GM23338 (cell line): ENCODE measurements at regions not wholly inside any gene's neighbourhood (a gene's known extent, or its start where the extent isn't known, plus 50 kb on each side); places are given as distances from the start of the nearest gene placed in this dataset.
A peak's percentile ranks its signal among the peaks of the same experiment; 100 is the strongest.
"Not testable (repeated sequence)": the region's sequence is repeated elsewhere in the genome, so short reads cannot be mapped to it uniquely, and the experiment has no call there.

Experiments
- ATAC-seq: fragments of 200-7000 bp; cut with Tn5 transposase; 3 replicates; pipeline ENCODE4 v1.9.1; 2020
- DNase-seq: peaks from one replicate; pipeline ENCODE4 v3.0.0-alpha.2; 2015; ENCODE audit warnings: low spot score
- H2AFZ ChIP-seq: fragments of 200-600 bp; sonication (generic); 2 replicates; pipeline ENCODE4 v1.8.0; 2016; ENCODE audit warnings: antibody characterized with exemption, mild to moderate bottlenecking, moderate library complexity
- H3F3A ChIP-seq: fragments of 200-600 bp; sonication (generic); replicated peaks from 2 replicates; pipeline ENCODE4 v1.8.0; 2017; ENCODE audit warnings: antibody characterized with exemption, mixed run types, low read depth
- H3K27ac ChIP-seq: fragments of 200-600 bp; sonication (generic); 2 replicates; pipeline ENCODE4 v1.6.1; 2016; ENCODE audit warnings: low read depth
- H3K27me3 ChIP-seq: fragments of 200-600 bp; sonication (generic); 2 replicates; pipeline ENCODE4 v1.8.0; 2016; ENCODE audit warnings: mild to moderate bottlenecking, mixed run types, moderate library complexity; ENCODE audit not compliant: insufficient read depth
- H3K36me3 ChIP-seq: fragments of 200-600 bp; sonication (generic); 2 replicates; pipeline ENCODE4 v1.8.0; 2016; ENCODE audit warnings: mild to moderate bottlenecking; ENCODE audit not compliant: insufficient read depth
- H3K4me1 ChIP-seq: fragments of 200-600 bp; sonication (generic); 2 replicates; pipeline ENCODE4 v1.8.0; 2016; ENCODE audit warnings: mild to moderate bottlenecking, moderate library complexity; ENCODE audit not compliant: insufficient read depth
- H3K4me2 ChIP-seq: fragments of 200-600 bp; sonication (generic); 2 replicates; pipeline ENCODE4 v1.7.1; 2017; ENCODE audit warnings: mixed run types
- H3K4me3 ChIP-seq: fragments of 200-600 bp; sonication (generic); 2 replicates; pipeline ENCODE4 v1.6.1; 2016; ENCODE audit warnings: mixed run types
- H3K79me2 ChIP-seq: fragments of 200-600 bp; sonication (generic); replicated peaks from 2 replicates; pipeline ENCODE4 v1.8.0; 2017; ENCODE audit warnings: mild to moderate bottlenecking; ENCODE audit not compliant: insufficient read depth
- H3K9me2 ChIP-seq: fragments of 200-600 bp; sonication (generic); 2 replicates; pipeline ENCODE4 v1.8.0; 2017; ENCODE audit not compliant: insufficient read depth
- H4K20me1 ChIP-seq: fragments of 200-600 bp; sonication (generic); replicated peaks from 2 replicates; pipeline ENCODE4 v1.8.0; 2017; ENCODE audit warnings: mild to moderate bottlenecking; ENCODE audit not compliant: insufficient read depth
- H3K27ac Mint-ChIP-seq: 2 replicates; pipeline ENCODE4 v1.8.0; 2020; ENCODE audit warnings: inconsistent platforms, mild to moderate bottlenecking, moderate library complexity, mixed read lengths
- H3K27me3 Mint-ChIP-seq: 3 replicates; pipeline ENCODE4 v1.8.0; 2022; ENCODE audit warnings: low read depth, mild to moderate bottlenecking, moderate library complexity, mixed read lengths, inconsistent platforms; ENCODE audit not compliant: insufficient read depth, poor library complexity
- H3K36me3 Mint-ChIP-seq: 3 replicates; pipeline ENCODE4 v1.8.0; 2021; ENCODE audit warnings: low read depth, mild to moderate bottlenecking, inconsistent platforms, moderate library complexity, mixed read lengths
- H3K4me1 Mint-ChIP-seq: 3 replicates; pipeline ENCODE4 v1.8.0; 2020; ENCODE audit warnings: mild to moderate bottlenecking, inconsistent platforms, mixed read lengths
- H3K4me3 Mint-ChIP-seq: 3 replicates; pipeline ENCODE4 v1.8.0; 2021; ENCODE audit warnings: moderate library complexity, mild to moderate bottlenecking, inconsistent platforms, mixed read lengths
- H3K9me3 Mint-ChIP-seq: 3 replicates; pipeline ENCODE4 v1.8.0; 2020; ENCODE audit warnings: moderate library complexity, mild to moderate bottlenecking, inconsistent platforms, mixed read lengths
- CREB1 ChIP-seq: fragments of 250-450 bp; sonication (Bioruptor Pico); IDR thresholded peaks from 2 replicates; pipeline ENCODE4 v1.5.0; 2020; ENCODE audit warnings: low read depth, mild to moderate bottlenecking, moderate library complexity
- EZH2 ChIP-seq: fragments of 200-600 bp; sonication (generic); IDR thresholded peaks from one replicate; pipeline ENCODE4 v1.8.0; 2017; ENCODE audit warnings: antibody characterized with exemption, mild to moderate bottlenecking, low read depth; ENCODE audit not compliant: unreplicated experiment
- EZH2phosphoT487 ChIP-seq: fragments of 200-600 bp; sonication (generic); IDR thresholded peaks from one replicate; pipeline ENCODE4 v1.8.1; 2018; ENCODE audit warnings: antibody characterized with exemption; ENCODE audit not compliant: unreplicated experiment
- JUNB ChIP-seq: IDR thresholded peaks from one replicate; pipeline ENCODE4 v1.6.1; 2016; ENCODE audit warnings: antibody characterized with exemption; ENCODE audit not compliant: unreplicated experiment
- NANOG ChIP-seq: IDR thresholded peaks from 2 replicates; pipeline ENCODE4 v1.6.1; 2016; ENCODE audit warnings: antibody characterized with exemption, borderline replicate concordance
- POLR2AphosphoS5 ChIP-seq: IDR thresholded peaks from 2 replicates; pipeline ENCODE4 v1.6.1; 2016; ENCODE audit warnings: antibody characterized with exemption, low read depth
- STAT1 ChIP-seq: IDR thresholded peaks from one replicate; pipeline ENCODE4 v1.6.1; 2016; ENCODE audit warnings: antibody characterized with exemption; ENCODE audit not compliant: unreplicated experiment
- ZNF331 ChIP-seq: fragments of 250-450 bp; sonication (Bioruptor Pico); IDR thresholded peaks from 2 replicates; pipeline ENCODE4 v1.5.0; 2020; ENCODE audit warnings: low read depth, mild to moderate bottlenecking, moderate library complexity
- TF ChIP-seq, protein P1 (sequence below): IDR thresholded peaks from one replicate; pipeline ENCODE4 v1.6.1; 2018; ENCODE audit warnings: antibody characterized with exemption; ENCODE audit not compliant: unreplicated experiment
- TF ChIP-seq, protein P2 (sequence below): IDR thresholded peaks from 2 replicates; pipeline ENCODE4 v1.6.1; 2016; ENCODE audit warnings: antibody characterized with exemption

DNA sequence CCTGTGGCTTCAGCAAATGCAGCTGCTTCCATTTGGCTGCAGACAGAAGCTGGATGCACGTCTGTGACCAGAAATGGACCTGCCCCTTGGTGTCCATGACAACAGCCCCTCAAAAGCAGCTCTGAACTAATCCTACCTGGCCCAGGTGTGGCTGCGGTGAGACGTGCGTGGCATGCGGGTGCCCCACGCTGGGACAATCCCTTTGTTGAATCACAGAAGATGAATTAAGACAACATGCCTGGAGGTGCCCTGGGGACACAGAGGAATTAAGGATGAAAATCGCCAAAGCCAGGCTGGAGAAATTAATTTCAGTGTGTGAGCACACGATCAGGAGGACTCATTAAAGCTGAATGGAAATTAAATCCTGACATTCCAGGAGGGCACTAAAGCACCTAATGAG lies 281.2 kb upstream of the SFSWAP start:
- not testable (repeated sequence) for H3K4me3 Mint-ChIP-seq, H3K4me1 ChIP-seq, H2AFZ ChIP-seq, H3K4me2 ChIP-seq, H3K4me3 ChIP-seq, H3K79me2 ChIP-seq, DNase-seq, H3K27ac Mint-ChIP-seq, H4K20me1 ChIP-seq, H3F3A ChIP-seq, H3K9me2 ChIP-seq, H3K27me3 Mint-ChIP-seq, H3K27me3 ChIP-seq, H3K27ac ChIP-seq, H3K36me3 ChIP-seq
- H3K9me3 Mint-ChIP-seq = peaks cover 26% of the 10 kb centered on the region
- peaks cover 11% of the 10 kb centered on the region for H3K4me1 Mint-ChIP-seq
- H3K36me3 Mint-ChIP-seq = peaks cover 20% of the 10 kb centered on the region
- ATAC-seq = peak; percentile 61

DNA sequence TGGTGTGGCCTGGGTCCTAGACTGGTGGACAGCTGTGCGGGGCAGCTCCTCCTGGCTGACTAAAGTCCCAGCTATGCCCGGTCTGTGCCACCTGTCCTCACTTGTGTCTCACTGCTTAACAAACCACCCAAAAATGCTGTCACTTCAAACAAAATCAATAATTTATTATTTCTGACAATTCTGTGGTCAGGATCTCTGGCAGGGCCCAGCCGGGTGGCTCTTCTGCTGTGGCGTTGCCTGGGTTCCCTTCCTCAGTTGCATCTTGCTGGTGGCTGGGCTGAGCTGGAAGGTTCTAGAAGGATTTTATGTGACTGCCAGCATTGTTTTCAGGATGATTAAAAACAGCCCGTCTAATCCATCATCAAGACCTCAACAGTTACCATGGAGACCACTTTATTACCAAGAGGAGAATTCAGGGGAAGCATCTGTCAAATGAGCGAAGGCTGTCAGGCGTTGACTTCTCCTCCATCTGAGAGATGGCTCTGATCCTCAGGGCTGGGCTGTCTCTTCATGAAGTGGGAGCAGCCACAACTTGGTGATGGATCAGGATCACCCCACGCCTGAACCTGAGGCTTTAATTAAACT lies 280.6 kb upstream of the SFSWAP start:
- no peak overlapping the region for H3K4me3 Mint-ChIP-seq
- no peak overlapping the region for H3K4me3 ChIP-seq

DNA sequence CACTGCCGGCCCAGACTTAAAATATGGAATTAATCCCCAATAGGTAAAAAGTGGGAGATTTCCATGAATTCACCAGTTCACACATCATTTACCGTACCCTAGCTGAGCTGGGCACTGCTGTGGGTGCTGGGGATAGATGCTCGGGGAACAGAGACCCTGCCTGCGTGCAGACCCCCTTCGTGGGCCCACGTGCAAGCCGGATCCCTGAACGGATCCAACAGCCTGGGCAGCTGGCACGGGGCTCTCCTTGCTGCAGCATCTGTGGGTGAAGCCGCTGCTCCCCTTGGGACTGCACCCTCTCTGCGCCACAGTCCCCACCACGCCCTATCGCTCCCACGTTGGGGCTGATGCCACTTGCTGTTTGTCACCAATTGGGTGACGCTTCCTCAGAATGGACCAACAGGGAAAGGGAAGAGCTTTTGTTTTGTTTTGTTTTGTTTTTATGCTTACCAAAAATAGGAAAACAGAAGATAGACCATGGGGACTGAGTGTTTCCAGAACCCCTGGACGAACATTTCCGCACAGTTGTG lies 279.7 kb upstream of the SFSWAP start:
- not testable (repeated sequence) for H3K36me3 Mint-ChIP-seq, H3F3A ChIP-seq, H3K27ac ChIP-seq, H3K4me3 Mint-ChIP-seq, H3K79me2 ChIP-seq, H3K4me3 ChIP-seq, H3K27ac Mint-ChIP-seq, H2AFZ ChIP-seq, H3K9me2 ChIP-seq, DNase-seq, H3K36me3 ChIP-seq, ATAC-seq, H3K4me1 ChIP-seq, H3K4me2 ChIP-seq, H4K20me1 ChIP-seq, H3K27me3 Mint-ChIP-seq, H3K27me3 ChIP-seq
- Mint-ChIP-seq H3K4me1 (peaks cover 11% of the 10 kb centered on the region), H3K9me3 (peaks cover 11% of the 10 kb centered on the region)

More for the DNA sequence above, 280.6 kb upstream of the SFSWAP start:
- Histone ChIP-seq H4K20me1 (no peaks in the 10 kb centered on the region), H3K27ac (no peak overlapping the region), H3F3A (no peaks in the 10 kb centered on the region), H3K9me2 (no peaks in the 10 kb centered on the region), H3K36me3 (no peaks in the 10 kb centered on the region), H3K79me2 (no peaks in the 10 kb centered on the region), H3K27me3 (no peaks in the 10 kb centered on the region), H3K4me2 (no peak overlapping the region), H3K4me1 (no peaks in the 10 kb centered on the region), H2AFZ (no peak overlapping the region)
- TF ChIP-seq ZNF331 = peak; percentile 90
- TF ChIP-seq EZH2 = no peak
- peaks cover 16% of the 10 kb centered on the region for H3K36me3 Mint-ChIP-seq
- H3K27ac Mint-ChIP-seq = no peak overlapping the region
- H3K4me1 Mint-ChIP-seq = peaks cover 11% of the 10 kb centered on the region
- ATAC-seq = no peak
- H3K9me3 Mint-ChIP-seq = peaks cover 20% of the 10 kb centered on the region
- DNase-seq = no peak
- no peaks in the 10 kb centered on the region for H3K27me3 Mint-ChIP-seq

DNA sequence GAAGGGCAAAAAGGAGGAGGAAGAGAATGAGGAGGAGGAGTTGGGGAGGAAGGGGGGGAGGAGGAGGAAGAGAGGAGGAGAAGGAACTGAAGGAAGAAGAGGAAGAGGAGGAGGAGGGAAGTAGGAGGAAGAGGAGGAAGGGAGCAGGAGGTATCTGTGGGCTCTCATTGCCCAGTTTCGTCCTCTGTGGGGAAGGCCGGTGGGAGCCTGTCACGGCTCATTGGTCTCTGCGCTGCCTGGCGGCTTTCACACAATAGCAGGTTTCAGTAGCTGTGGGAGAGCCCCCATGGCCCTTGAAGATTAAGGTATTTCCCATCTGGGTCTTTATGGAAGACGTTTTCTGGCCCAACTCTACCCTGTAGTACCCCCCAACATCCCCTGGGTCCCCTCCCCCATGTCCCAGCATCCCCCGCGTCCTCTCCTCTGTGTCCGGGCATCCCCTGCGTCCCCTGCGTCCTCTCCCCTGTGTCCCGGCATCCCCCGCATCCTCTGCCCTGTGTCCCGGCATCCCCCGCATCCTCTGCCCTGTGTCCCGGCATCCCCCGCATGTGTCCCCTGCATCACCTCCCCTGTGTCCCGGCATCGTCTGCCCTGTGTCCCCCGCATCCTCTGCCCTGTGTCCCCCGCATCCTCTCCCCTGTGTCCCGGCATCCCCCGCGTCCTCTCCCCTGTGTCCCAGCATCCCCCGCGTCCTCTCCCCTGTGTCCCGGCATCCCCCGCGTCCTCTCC lies 278.2 kb upstream of the SFSWAP start:
- H3K9me2 ChIP-seq = no peaks in the 10 kb centered on the region
- H3K4me3 Mint-ChIP-seq = no peak overlapping the region
- no peaks in the 10 kb centered on the region for H3F3A ChIP-seq
- no peak for DNase-seq
- peaks cover 15% of the 10 kb centered on the region for H3K4me1 Mint-ChIP-seq
- H3K36me3 Mint-ChIP-seq = peaks cover 2% of the 10 kb centered on the region; the same call in 1 of the 3 replicates
- H3K36me3 ChIP-seq = no peaks in the 10 kb centered on the region
- no peaks in the 10 kb centered on the region for H3K79me2 ChIP-seq
- H3K27me3 Mint-ChIP-seq = peaks cover 4% of the 10 kb centered on the region
- no peaks in the 10 kb centered on the region for H3K4me1 ChIP-seq
- no peak overlapping the region for H3K4me2 ChIP-seq
- ATAC-seq = no peak
- H2AFZ ChIP-seq = no peak overlapping the region
- no peak overlapping the region for H3K27ac Mint-ChIP-seq
- no peak overlapping the region for H3K27ac ChIP-seq
- TF ChIP-seq NANOG = no peak
- no peak for TF ChIP-seq CREB1 (CRISPR knock-in tag)
- no peak for TF ChIP-seq EZH2phosphoT487
- TF ChIP-seq, protein P1, sequence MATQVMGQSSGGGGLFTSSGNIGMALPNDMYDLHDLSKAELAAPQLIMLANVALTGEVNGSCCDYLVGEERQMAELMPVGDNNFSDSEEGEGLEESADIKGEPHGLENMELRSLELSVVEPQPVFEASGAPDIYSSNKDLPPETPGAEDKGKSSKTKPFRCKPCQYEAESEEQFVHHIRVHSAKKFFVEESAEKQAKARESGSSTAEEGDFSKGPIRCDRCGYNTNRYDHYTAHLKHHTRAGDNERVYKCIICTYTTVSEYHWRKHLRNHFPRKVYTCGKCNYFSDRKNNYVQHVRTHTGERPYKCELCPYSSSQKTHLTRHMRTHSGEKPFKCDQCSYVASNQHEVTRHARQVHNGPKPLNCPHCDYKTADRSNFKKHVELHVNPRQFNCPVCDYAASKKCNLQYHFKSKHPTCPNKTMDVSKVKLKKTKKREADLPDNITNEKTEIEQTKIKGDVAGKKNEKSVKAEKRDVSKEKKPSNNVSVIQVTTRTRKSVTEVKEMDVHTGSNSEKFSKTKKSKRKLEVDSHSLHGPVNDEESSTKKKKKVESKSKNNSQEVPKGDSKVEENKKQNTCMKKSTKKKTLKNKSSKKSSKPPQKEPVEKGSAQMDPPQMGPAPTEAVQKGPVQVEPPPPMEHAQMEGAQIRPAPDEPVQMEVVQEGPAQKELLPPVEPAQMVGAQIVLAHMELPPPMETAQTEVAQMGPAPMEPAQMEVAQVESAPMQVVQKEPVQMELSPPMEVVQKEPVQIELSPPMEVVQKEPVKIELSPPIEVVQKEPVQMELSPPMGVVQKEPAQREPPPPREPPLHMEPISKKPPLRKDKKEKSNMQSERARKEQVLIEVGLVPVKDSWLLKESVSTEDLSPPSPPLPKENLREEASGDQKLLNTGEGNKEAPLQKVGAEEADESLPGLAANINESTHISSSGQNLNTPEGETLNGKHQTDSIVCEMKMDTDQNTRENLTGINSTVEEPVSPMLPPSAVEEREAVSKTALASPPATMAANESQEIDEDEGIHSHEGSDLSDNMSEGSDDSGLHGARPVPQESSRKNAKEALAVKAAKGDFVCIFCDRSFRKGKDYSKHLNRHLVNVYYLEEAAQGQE = no peak
- TF ChIP-seq, protein P2, sequence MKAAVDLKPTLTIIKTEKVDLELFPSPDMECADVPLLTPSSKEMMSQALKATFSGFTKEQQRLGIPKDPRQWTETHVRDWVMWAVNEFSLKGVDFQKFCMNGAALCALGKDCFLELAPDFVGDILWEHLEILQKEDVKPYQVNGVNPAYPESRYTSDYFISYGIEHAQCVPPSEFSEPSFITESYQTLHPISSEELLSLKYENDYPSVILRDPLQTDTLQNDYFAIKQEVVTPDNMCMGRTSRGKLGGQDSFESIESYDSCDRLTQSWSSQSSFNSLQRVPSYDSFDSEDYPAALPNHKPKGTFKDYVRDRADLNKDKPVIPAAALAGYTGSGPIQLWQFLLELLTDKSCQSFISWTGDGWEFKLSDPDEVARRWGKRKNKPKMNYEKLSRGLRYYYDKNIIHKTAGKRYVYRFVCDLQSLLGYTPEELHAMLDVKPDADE = no peak
- TF ChIP-seq EZH2 = no peak
- TF ChIP-seq STAT1 = no peak
- no peak for TF ChIP-seq POLR2AphosphoS5
- no peak for TF ChIP-seq JUNB
- H4K20me1 ChIP-seq = no peaks in the 10 kb centered on the region
- no peaks in the 10 kb centered on the region for H3K27me3 ChIP-seq
- no peak overlapping the region for H3K4me3 ChIP-seq
- peaks cover 5% of the 10 kb centered on the region for H3K9me3 Mint-ChIP-seq
